Lung (tissue), 12 donors: ENCODE measurements at regions not wholly inside any gene's neighbourhood (a gene's known extent, or its start where the extent isn't known, plus 50 kb on each side); places are given as distances from the start of the nearest gene placed in this dataset. TPM values are rescaled to one million over a fixed set of nuclear protein-coding genes. Genes with fewer than 3 reads are reported as not detected.
"Not testable (repeated sequence)": the region's sequence is repeated elsewhere in the genome, so short reads cannot be mapped to it uniquely, and the experiment has no call there.

Experiments used
- ATAC-seq: fragments of 200-7000 bp; cut with Tn5 transposase; one replicate; pipeline ENCODE4 v1.9.1; 2020; ENCODE audit warnings: moderate number of reproducible peaks; ENCODE audit not compliant: insufficient read depth, low FRiP score
- DNase-seq, 3 donors: peaks; one replicate each; pipeline ENCODE4 v3.0.0-alpha.2; 2013 to 2017
- H3K27ac ChIP-seq, 2 donors: one replicate each; pipeline ENCODE4 v1.5.1; 2013; ENCODE audit warnings: mild to moderate bottlenecking in 2 of 2, moderate library complexity in 2 of 2, control low read depth in 1 of 2, inconsistent platforms in 1 of 2, low read depth in 1 of 2, low read length in 1 of 2
- H3K27me3 ChIP-seq, 3 donors: one replicate each; pipeline ENCODE4 v1.5.1; 2013; ENCODE audit warnings: low read length in 2 of 3; ENCODE audit not compliant: control insufficient read depth in 3 of 3, insufficient read depth in 3 of 3
- H3K36me3 ChIP-seq, 4 donors: one replicate each; pipeline ENCODE4 v1.5.1; 2013; ENCODE audit warnings: low read length in 4 of 4, mild to moderate bottlenecking in 1 of 4, moderate library complexity in 1 of 4; ENCODE audit not compliant: control insufficient read depth in 4 of 4, insufficient read depth in 4 of 4
- H3K4me1 ChIP-seq, 5 donors: one replicate each; pipeline ENCODE4 v1.5.1; 2013; ENCODE audit warnings: low read length in 5 of 5, mild to moderate bottlenecking in 2 of 5, moderate library complexity in 1 of 5; ENCODE audit not compliant: control insufficient read depth in 5 of 5, insufficient read depth in 5 of 5
- H3K4me3 ChIP-seq: one replicate; pipeline ENCODE4 v1.5.1; 2013; ENCODE audit warnings: mild to moderate bottlenecking, control low read depth, moderate library complexity
- H3K9ac ChIP-seq, 2 donors: one replicate each; pipeline ENCODE4 v1.5.1; 2013; ENCODE audit warnings: low read length in 2 of 2, control low read depth in 1 of 2; ENCODE audit not compliant: insufficient read depth in 1 of 2
- H3K9me3 ChIP-seq, 4 donors: one replicate each; pipeline ENCODE4 v1.5.1; 2013; ENCODE audit warnings: low read length in 3 of 4, mild to moderate bottlenecking in 1 of 4, moderate library complexity in 1 of 4; ENCODE audit not compliant: control insufficient read depth in 4 of 4, insufficient read depth in 3 of 4
- WGBS, 2 donors: extraction: QIAGEN DNeasy Blood & Tissue Kit; methylation state at CpG; one replicate each; pipeline ENCODE4 v1.1.7; 2013; 5-methylcytosine and 5-hydroxymethylcytosine counted together
- small RNA-seq: library from RNA; depleted of rRNA; stranded (forward); fragments of <200 nt; gene quantifications from one replicate; pipeline ENCODE3, GENCODE V24; 2014; ENCODE audit warnings: low replicate concordance
- TF ChIP-seq, protein P1 (sequence below): IDR thresholded peaks from 2 replicates; pipeline ENCODE4 v1.5.1; 2012; ENCODE audit warnings: mild to moderate bottlenecking; ENCODE audit errors: control extremely low read depth, extremely low read depth
- donor health status: control.
- donor health status: control.
- donor health status: Bipolar disorder and iron deficiency.
- donor health status: healthy.
- donor health status: DM: yes; HTN: yes; CAD: no.

DNA sequence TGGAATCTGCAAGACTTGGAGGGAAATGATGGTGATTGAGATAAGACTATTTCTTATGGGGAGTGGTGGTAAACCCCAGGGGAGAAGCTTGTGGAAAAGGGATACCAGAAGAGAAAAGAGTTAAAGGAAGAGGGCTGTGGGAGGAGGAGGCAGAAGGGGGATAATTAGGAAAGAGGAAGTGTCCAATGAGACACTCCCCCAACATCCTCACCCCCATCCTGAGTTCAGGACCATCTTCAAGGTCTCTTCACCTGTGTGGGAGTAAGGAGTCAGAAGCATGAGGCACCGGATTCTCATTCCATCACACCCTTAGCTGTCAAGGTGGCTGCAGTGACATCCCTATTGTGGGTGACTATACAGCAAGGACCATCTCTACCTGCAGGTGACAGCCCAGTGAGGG, 106.6 kb upstream of the POC5 start:
- no peaks in the 10 kb centered on the region for H3K27me3 ChIP-seq
- ATAC-seq = no peak
- 83 to 87% methylated on average over 1 of the region's 1 CpG for WGBS, 2 donors

GRCh38 chr5:75818661-75819060, 101.4 kb upstream of the POC5 start:
- 89 to 94% methylated on average over 2 of the region's 2 CpGs for WGBS, 2 donors
- H3K4me1 ChIP-seq = no peaks in the 10 kb centered on the region
- no peak for ATAC-seq
- H3K27ac ChIP-seq = no peak overlapping the region
- H3K9ac ChIP-seq = no peak overlapping the region
- DNase-seq = no peak
- no peaks in the 10 kb centered on the region for H3K36me3 ChIP-seq
- no peaks in the 10 kb centered on the region for H3K27me3 ChIP-seq
- TF ChIP-seq, protein P1, sequence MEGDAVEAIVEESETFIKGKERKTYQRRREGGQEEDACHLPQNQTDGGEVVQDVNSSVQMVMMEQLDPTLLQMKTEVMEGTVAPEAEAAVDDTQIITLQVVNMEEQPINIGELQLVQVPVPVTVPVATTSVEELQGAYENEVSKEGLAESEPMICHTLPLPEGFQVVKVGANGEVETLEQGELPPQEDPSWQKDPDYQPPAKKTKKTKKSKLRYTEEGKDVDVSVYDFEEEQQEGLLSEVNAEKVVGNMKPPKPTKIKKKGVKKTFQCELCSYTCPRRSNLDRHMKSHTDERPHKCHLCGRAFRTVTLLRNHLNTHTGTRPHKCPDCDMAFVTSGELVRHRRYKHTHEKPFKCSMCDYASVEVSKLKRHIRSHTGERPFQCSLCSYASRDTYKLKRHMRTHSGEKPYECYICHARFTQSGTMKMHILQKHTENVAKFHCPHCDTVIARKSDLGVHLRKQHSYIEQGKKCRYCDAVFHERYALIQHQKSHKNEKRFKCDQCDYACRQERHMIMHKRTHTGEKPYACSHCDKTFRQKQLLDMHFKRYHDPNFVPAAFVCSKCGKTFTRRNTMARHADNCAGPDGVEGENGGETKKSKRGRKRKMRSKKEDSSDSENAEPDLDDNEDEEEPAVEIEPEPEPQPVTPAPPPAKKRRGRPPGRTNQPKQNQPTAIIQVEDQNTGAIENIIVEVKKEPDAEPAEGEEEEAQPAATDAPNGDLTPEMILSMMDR = no peak
- peaks cover 0 to 3% (median 1%) of the 10 kb centered on the region in 4 donors for H3K9me3 ChIP-seq
- H3K4me3 ChIP-seq = no peak overlapping the region

More for the DNA sequence above, 106.6 kb upstream of the POC5 start:
- DNase-seq = no peak
- no peak overlapping the region for H3K9ac ChIP-seq
- H3K4me3 ChIP-seq = no peak overlapping the region
- H3K4me1 ChIP-seq = no peaks in the 10 kb centered on the region
- peaks cover 0 to 2% (median 0%) of the 10 kb centered on the region in 4 donors for H3K9me3 ChIP-seq
- H3K27ac ChIP-seq = no peak overlapping the region
- no peaks in the 10 kb centered on the region for H3K36me3 ChIP-seq
- TF ChIP-seq, protein P1 = no peak

- DNase-seq, H3K27ac ChIP-seq, H3K4me3 ChIP-seq, H3K36me3 ChIP-seq, H3K27me3 ChIP-seq, H3K9ac ChIP-seq, ATAC-seq, H3K4me1 ChIP-seq: not testable (repeated sequence)
- 81 to 83% methylated on average over 6 of the region's 6 CpGs for WGBS, 2 donors
- H3K9me3 ChIP-seq = peaks cover 0 to 14% (median 1%) of the 10 kb centered on the region in 4 donors
These were observed 82.5 kb upstream of the POC5 start for GRCh38 chr5:75799695-75800094.

DNA sequence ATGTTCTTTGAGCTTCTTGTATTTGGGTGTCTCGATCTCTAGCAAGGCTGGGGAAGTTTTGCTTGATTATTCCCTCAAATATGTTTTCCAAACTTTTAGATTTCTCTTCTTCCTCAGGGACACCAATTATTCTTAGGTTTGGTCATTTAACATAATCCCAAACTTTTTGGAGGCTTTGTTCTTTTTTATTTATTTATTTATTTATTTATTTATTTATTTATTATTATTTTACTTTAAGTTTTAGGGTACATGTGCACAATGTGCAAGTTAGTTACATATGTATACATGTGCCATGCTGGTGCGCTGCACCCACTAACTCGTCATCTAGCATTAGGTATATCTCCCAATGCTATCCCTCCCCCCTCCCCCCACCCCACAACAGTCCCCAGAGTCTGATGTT, 52.1 kb upstream of the POC5 start:
- 83 to 84% methylated on average over 2 of the region's 3 CpGs for WGBS, 2 donors
- not testable (repeated sequence) for H3K27ac ChIP-seq, H3K27me3 ChIP-seq, ATAC-seq, H3K4me3 ChIP-seq, H3K9me3 ChIP-seq, H3K9ac ChIP-seq, H3K4me1 ChIP-seq, H3K36me3 ChIP-seq, DNase-seq

Small RNAs in the stretch of these regions (small RNA-seq; reads per million reads assigned to genes)
- gene AC108120.2 = not detected
